ENCODE measurements at regions not wholly inside any gene's neighbourhood (a gene's known extent, or its start where the extent isn't known, plus 50 kb on each side); places are given as distances from the start of the nearest gene placed in this dataset.

- TF ChIP-seq CTCF (IDR thresholded peaks at IDR 0.05), result no peak
- TF ChIP-seq SIN3A (IDR thresholded peaks at IDR 0.05; ENCODE audit: borderline replicate concordance, insufficient read depth, low read depth, low read length), result no peak
- TF ChIP-seq, protein P1, sequence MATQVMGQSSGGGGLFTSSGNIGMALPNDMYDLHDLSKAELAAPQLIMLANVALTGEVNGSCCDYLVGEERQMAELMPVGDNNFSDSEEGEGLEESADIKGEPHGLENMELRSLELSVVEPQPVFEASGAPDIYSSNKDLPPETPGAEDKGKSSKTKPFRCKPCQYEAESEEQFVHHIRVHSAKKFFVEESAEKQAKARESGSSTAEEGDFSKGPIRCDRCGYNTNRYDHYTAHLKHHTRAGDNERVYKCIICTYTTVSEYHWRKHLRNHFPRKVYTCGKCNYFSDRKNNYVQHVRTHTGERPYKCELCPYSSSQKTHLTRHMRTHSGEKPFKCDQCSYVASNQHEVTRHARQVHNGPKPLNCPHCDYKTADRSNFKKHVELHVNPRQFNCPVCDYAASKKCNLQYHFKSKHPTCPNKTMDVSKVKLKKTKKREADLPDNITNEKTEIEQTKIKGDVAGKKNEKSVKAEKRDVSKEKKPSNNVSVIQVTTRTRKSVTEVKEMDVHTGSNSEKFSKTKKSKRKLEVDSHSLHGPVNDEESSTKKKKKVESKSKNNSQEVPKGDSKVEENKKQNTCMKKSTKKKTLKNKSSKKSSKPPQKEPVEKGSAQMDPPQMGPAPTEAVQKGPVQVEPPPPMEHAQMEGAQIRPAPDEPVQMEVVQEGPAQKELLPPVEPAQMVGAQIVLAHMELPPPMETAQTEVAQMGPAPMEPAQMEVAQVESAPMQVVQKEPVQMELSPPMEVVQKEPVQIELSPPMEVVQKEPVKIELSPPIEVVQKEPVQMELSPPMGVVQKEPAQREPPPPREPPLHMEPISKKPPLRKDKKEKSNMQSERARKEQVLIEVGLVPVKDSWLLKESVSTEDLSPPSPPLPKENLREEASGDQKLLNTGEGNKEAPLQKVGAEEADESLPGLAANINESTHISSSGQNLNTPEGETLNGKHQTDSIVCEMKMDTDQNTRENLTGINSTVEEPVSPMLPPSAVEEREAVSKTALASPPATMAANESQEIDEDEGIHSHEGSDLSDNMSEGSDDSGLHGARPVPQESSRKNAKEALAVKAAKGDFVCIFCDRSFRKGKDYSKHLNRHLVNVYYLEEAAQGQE (IDR thresholded peaks at IDR 0.05; ENCODE audit: insufficient read depth in 1 of 2, low read depth in 2 of 2, low read length in 1 of 2), result no peak
- TF ChIP-seq POLR2AphosphoS5 (IDR thresholded peaks at IDR 0.05; ENCODE audit: low read depth, low read length), result no peak
Observed at GRCh38 chr3:72635551-72635950, 212.7 kb downstream of the SHQ1 start.
